ENCODE measurements at regions not wholly inside any gene's neighbourhood (a gene's known extent, or its start where the extent isn't known, plus 50 kb on each side); places are given as distances from the start of the nearest gene placed in this dataset.

DNA sequence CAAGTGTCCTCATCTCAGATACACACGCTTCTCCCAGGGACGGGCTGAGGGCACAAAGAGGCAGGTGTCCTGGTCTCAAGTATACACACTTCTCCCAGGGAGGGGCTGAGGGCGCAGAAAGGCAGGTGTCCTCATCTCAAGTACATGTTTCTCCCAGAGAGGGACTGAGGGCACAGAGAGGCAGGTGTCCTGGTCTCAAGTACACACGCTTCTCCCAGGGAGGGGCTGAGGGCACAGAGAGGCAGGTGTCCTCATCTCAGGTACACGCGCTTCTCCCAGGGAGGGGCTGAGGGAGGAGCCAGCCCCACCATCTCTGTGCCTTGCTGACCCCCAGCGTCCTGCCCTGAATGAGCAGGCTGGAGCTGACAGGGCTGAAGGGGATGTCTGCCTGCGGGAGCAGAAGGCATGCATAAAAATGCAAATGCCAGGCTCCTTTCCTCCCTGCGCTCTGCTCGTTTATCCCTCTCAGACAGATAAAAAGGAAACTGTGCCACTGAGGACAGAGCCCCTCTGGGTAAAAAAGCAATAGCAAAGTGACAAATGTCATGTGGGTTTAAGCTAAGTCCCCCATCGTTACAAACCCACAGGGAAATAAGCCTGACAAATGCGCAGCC lies 96.1 kb upstream of the UQCRFS1 start:
- TF ChIP-seq CTCF (IDR thresholded peaks at IDR 0.05) (no peak), ZFX (IDR thresholded peaks at IDR 0.05; ENCODE audit: borderline replicate concordance) (no peak)
- no peak overlapping the region for H3K27ac ChIP-seq

DNA sequence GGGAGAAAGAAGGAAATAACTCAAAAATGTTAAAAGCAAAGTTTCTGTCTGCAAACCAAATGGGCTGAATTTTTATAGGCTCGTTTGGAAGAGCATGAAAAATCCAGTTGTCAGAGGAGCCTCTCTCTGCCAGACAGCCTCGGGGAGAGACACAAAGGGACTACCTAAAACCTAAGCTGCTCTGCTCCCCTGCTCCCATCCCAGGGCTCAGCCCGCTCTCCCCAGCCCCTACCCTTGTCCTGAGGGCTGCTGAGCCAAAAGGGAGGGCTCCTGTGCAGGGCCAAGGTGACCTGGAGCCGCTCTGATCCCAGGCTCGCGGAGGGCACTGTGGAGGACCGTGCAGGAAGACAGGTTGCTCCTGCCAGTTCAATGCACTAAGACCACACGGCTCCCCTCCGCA lies 96.7 kb upstream of the UQCRFS1 start:
- no peak for TF ChIP-seq ZFX (IDR thresholded peaks at IDR 0.05; ENCODE audit: borderline replicate concordance)
- TF ChIP-seq CTCF (IDR thresholded peaks at IDR 0.05) = no peak
- no peak overlapping the region for H3K27ac ChIP-seq

DNA sequence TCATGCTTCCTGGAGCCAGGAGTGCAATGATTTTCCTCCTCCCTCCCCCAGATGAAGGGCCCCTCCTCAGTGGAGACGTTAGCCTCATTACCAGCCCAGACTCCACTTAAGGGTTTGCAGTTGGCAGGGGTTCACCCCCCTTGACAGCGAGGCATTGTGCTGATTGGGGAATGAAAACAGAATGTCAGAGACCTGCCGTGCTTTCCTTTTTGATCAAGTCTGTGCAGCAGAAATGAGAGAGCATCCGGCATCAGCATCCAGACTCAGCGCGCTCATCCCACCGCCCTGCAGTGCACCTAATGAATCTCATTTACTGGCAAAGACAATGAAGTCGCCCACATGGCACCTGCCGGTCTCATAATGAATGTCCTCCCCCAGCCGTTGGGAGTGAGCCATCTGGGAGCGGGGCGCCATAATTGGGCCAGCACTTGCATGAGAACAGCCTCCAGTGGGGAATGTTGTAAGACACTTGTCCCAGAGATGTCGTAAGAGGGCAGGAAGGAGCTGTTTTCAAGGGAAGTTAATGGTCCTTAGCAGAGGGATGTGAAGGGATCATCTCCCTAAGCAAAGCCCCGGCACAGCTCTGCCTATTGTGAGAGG lies 98.3 kb upstream of the UQCRFS1 start:
- no peak overlapping the region for H3K27ac ChIP-seq
- TF ChIP-seq ZFX (IDR thresholded peaks at IDR 0.05; ENCODE audit: borderline replicate concordance) (no peak), CTCF (IDR thresholded peaks at IDR 0.05) (no peak)

DNA sequence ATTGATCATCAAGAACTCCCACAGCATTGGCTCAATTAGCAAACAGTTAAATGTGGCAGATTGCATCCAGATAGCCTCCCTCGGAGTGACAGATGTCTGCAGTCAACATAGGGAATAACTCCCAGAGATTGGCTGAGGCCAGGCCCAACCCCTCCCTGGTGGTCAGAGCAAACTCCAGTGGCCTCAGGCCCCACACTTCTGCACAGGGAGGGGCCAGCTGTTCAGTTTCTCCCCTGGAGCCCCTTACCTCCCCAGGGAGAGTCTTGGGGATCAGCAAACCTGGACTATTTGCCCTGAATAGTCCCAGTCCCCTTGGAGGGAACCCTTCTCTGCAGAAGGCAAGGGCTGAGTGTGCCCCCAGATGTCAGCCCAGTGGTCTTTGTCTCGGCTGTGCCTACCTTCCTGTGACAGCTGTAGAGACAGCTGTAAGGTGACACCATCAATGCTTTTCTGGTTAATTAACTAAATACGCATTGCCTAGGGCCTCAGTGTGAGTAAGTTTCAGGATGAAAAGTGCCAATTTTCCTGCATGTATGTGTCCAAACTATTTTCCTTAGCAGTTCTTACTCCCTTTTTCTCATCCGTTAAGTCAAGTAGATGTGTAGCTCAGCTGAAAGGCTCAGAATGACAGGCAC lies 102.7 kb upstream of the UQCRFS1 start:
- no peak for TF ChIP-seq CTCF (IDR thresholded peaks at IDR 0.05)
- no peak for TF ChIP-seq ZFX (IDR thresholded peaks at IDR 0.05; ENCODE audit: borderline replicate concordance)
- no peak overlapping the region for H3K27ac ChIP-seq

- H3K27ac ChIP-seq = no peak overlapping the region
- TF ChIP-seq ZFX (IDR thresholded peaks at IDR 0.05; ENCODE audit: borderline replicate concordance) = no peak
- TF ChIP-seq CTCF (IDR thresholded peaks at IDR 0.05) = no peak
These were observed 105.6 kb upstream of the UQCRFS1 start for GRCh38 chr19:29318581-29318980.

DNA sequence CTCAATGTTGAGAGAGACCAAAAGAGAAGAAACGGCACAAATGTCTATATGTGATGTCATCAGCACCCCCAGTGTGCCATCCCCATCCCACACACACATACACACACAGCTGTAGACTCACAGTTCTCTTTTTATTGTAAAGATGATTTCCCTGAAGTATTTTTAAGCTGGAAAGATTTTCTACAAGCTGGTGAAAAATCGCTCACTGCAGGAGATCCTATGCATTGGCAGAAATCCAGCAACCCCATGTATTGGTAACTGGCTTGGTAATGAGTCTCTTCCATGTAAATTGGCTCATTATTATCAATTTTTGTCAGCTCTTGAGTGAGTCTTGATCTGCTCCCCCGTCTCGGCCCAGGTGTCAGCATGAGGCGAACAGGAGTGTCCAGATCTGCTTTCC lies 107.1 kb upstream of the UQCRFS1 start:
- TF ChIP-seq CTCF (IDR thresholded peaks at IDR 0.05) = no peak
- no peak for TF ChIP-seq ZFX (IDR thresholded peaks at IDR 0.05; ENCODE audit: borderline replicate concordance)

GRCh38 chr19:29320618-29321017 lies 107.7 kb upstream of the UQCRFS1 start:
- TF ChIP-seq ZFX (IDR thresholded peaks at IDR 0.05; ENCODE audit: borderline replicate concordance) = no peak
- no peak for TF ChIP-seq CTCF (IDR thresholded peaks at IDR 0.05)
- no peak overlapping the region for H3K27ac ChIP-seq

More for the DNA sequence above, 107.1 kb upstream of the UQCRFS1 start:
- H3K27ac ChIP-seq = no peak overlapping the region

Measured in 22Rv1 (cell line).